ENCODE measurements at regions not wholly inside any gene's neighbourhood (a gene's known extent, or its start where the extent isn't known, plus 50 kb on each side); places are given as distances from the start of the nearest gene placed in this dataset.

GRCh38 chr18:68623342-68623741 is 91.6 kb downstream of the TMX3 start:
- Histone ChIP-seq H3K9me3 (replicated peaks; ENCODE audit: control insufficient read depth, low read depth, low read length) (no peaks in the 10 kb centered on the region), H3K36me3 (ENCODE audit: control insufficient read depth, insufficient read depth, low read length) (no peaks in the 10 kb centered on the region), H3K4me1 (ENCODE audit: control insufficient read depth, insufficient read depth, low read length) (no peaks in the 10 kb centered on the region), H3K27me3 (ENCODE audit: control insufficient read depth, insufficient read depth, low read length) (no peaks in the 10 kb centered on the region), H3K27ac (ENCODE audit: low read length) (no peak overlapping the region), H3K4me3 (ENCODE audit: low read length) (no peak overlapping the region)
- no CpG with 5 or more reads among the region's 3 CpGs for WGBS (ENCODE audit: insufficient coverage)
- peak; percentile 77 for DNase-seq

DNA sequence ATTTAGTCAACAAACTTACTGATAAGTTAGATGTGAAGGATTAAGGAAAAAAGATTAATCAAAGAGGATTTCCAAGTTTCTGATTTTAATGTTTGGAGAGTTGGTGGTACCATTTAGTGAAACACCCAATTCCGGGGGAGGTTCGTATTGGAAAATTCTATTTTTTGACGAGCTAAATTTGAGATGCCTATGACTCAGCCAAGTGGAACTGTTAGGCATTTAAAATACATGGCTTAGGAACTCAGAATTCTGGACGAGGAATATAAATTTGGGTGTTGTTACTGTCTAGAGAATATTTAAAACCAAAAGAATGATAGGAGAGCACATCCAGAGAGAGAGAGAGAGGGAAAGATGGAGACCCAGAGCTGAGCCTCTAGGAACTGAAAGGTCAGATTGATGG is 103.6 kb downstream of the TMX3 start:
- H3K36me3 ChIP-seq (ENCODE audit: control insufficient read depth, insufficient read depth, low read length), result no peaks in the 10 kb centered on the region
- H3K9me3 ChIP-seq (replicated peaks; ENCODE audit: control insufficient read depth, low read depth, low read length), result no peaks in the 10 kb centered on the region
- no peaks in the 10 kb centered on the region for H3K27me3 ChIP-seq (ENCODE audit: control insufficient read depth, insufficient read depth, low read length)
- H3K27ac ChIP-seq (ENCODE audit: low read length), result no peak overlapping the region
- H3K4me1 ChIP-seq (ENCODE audit: control insufficient read depth, insufficient read depth, low read length), result no peaks in the 10 kb centered on the region
- DNase-seq, result no peak
- no peak overlapping the region for H3K4me3 ChIP-seq (ENCODE audit: low read length)
- WGBS (ENCODE audit: insufficient coverage), result 73% methylated on average over 4 of the region's 4 CpGs

GRCh38 chr18:68608851-68609490 is 105.9 kb downstream of the TMX3 start:
- WGBS (ENCODE audit: insufficient coverage), result 88% methylated on average over 1 of the region's 6 CpGs
- H3K36me3 ChIP-seq (ENCODE audit: control insufficient read depth, insufficient read depth, low read length), result no peaks in the 10 kb centered on the region
- DNase-seq, result no peak
- H3K27me3 ChIP-seq (ENCODE audit: control insufficient read depth, insufficient read depth, low read length), result no peaks in the 10 kb centered on the region
- no peaks in the 10 kb centered on the region for H3K9me3 ChIP-seq (replicated peaks; ENCODE audit: control insufficient read depth, low read depth, low read length)
- H3K4me1 ChIP-seq (ENCODE audit: control insufficient read depth, insufficient read depth, low read length), result no peaks in the 10 kb centered on the region
- H3K27ac ChIP-seq (ENCODE audit: low read length), result no peak overlapping the region
- no peak overlapping the region for H3K4me3 ChIP-seq (ENCODE audit: low read length)

DNA sequence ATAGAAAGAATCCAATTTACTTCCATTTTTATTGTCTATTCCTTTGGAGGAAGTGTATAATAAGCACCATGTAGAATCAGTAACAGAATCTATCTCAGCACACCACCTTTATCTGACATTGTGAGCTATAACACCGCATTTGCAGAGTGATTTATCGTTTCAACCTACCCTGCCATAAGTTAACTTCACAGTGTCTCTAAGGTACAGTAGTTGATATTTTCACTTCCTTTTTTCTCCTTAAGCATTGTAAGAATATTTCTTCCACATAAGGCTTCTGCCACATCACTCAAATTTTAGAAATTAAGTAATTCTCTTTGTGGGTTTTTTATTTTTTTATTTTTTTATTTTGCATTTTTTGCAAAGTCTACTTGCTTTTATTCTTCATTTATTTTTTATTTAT is 107.1 kb downstream of the TMX3 start:
- no peak overlapping the region for H3K4me3 ChIP-seq (ENCODE audit: low read length)
- no peaks in the 10 kb centered on the region for H3K9me3 ChIP-seq (replicated peaks; ENCODE audit: control insufficient read depth, low read depth, low read length)
- DNase-seq, result no peak
- WGBS (ENCODE audit: insufficient coverage), result no CpG with 5 or more reads among the region's 2 CpGs
- no peaks in the 10 kb centered on the region for H3K27me3 ChIP-seq (ENCODE audit: control insufficient read depth, insufficient read depth, low read length)
- no peak overlapping the region for H3K27ac ChIP-seq (ENCODE audit: low read length)
- H3K4me1 ChIP-seq (ENCODE audit: control insufficient read depth, insufficient read depth, low read length), result no peaks in the 10 kb centered on the region
- no peaks in the 10 kb centered on the region for H3K36me3 ChIP-seq (ENCODE audit: control insufficient read depth, insufficient read depth, low read length)

DNA sequence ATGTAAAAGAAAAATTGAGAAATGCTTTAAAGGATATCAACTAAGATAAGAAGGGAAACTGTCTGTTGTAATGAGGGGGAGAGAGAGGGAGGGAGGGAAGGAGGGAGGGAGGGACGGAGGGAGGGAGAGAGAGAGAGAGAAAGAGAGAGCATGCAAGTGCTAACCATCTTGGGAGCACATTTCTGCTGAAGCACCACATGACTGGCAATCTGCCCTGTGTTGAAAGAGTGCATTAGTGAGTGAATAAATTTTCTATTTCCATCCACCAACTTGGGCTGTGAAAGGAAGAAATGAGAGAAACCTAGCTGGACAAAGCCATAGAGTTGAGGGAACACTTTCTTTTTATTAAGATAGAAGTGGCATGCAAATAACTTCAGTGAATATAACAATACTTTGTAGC is 110.7 kb downstream of the TMX3 start:
- no peaks in the 10 kb centered on the region for H3K36me3 ChIP-seq (ENCODE audit: control insufficient read depth, insufficient read depth, low read length)
- DNase-seq, result peak; percentile 27
- H3K9me3 ChIP-seq (replicated peaks; ENCODE audit: control insufficient read depth, low read depth, low read length), result no peaks in the 10 kb centered on the region
- no peak overlapping the region for H3K27ac ChIP-seq (ENCODE audit: low read length)
- H3K4me3 ChIP-seq (ENCODE audit: low read length), result no peak overlapping the region
- no peaks in the 10 kb centered on the region for H3K4me1 ChIP-seq (ENCODE audit: control insufficient read depth, insufficient read depth, low read length)
- 50% methylated on average over 1 of the region's 1 CpG for WGBS (ENCODE audit: insufficient coverage)
- no peaks in the 10 kb centered on the region for H3K27me3 ChIP-seq (ENCODE audit: control insufficient read depth, insufficient read depth, low read length)

GRCh38 chr18:68596016-68596415 is 118.9 kb downstream of the TMX3 start:
- DNase-seq, result no peak
- H3K9me3 ChIP-seq (replicated peaks; ENCODE audit: control insufficient read depth, low read depth, low read length), result no peaks in the 10 kb centered on the region
- no peaks in the 10 kb centered on the region for H3K4me1 ChIP-seq (ENCODE audit: control insufficient read depth, insufficient read depth, low read length)
- H3K27me3 ChIP-seq (ENCODE audit: control insufficient read depth, insufficient read depth, low read length), result no peaks in the 10 kb centered on the region
- no peaks in the 10 kb centered on the region for H3K36me3 ChIP-seq (ENCODE audit: control insufficient read depth, insufficient read depth, low read length)
- no peak overlapping the region for H3K27ac ChIP-seq (ENCODE audit: low read length)
- no CpG with 5 or more reads among the region's 2 CpGs for WGBS (ENCODE audit: insufficient coverage)
- H3K4me3 ChIP-seq (ENCODE audit: low read length), result no peak overlapping the region

GRCh38 chr18:68588169-68588568 is 126.7 kb downstream of the TMX3 start:
- no peaks in the 10 kb centered on the region for H3K27me3 ChIP-seq (ENCODE audit: control insufficient read depth, insufficient read depth, low read length)
- no CpG with 5 or more reads among the region's 5 CpGs for WGBS (ENCODE audit: insufficient coverage)

DNA sequence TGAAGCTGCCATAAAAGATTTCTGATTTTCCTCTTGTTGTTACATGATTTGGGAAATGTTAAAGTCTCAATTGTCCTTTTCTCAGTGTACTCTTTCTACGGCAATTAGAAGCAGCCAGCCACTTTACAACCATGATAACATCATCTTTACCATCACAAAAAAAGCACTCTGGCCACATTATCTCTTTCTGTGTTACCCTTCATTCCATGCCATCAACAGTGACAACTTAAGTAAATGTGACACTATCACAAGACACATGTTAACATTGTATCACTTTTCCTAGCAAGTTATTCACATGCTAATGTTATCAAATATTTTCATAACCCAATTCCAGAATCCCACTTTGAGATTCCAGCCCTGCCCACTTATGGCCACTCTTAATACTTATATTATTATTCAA is 131.2 kb downstream of the TMX3 start:
- no peaks in the 10 kb centered on the region for H3K4me1 ChIP-seq (ENCODE audit: control insufficient read depth, insufficient read depth, low read length)
- H3K27ac ChIP-seq (ENCODE audit: low read length), result no peak overlapping the region
- H3K9me3 ChIP-seq (replicated peaks; ENCODE audit: control insufficient read depth, low read depth, low read length), result no peaks in the 10 kb centered on the region
- DNase-seq, result no peak
- H3K27me3 ChIP-seq (ENCODE audit: control insufficient read depth, insufficient read depth, low read length), result no peaks in the 10 kb centered on the region
- no peaks in the 10 kb centered on the region for H3K36me3 ChIP-seq (ENCODE audit: control insufficient read depth, insufficient read depth, low read length)
- 50% methylated on average over 1 of the region's 1 CpG for WGBS (ENCODE audit: insufficient coverage)
- H3K4me3 ChIP-seq (ENCODE audit: low read length), result no peak overlapping the region

More at GRCh38 chr18:68588169-68588568, 126.7 kb downstream of the TMX3 start:
- Histone ChIP-seq H3K4me1 (ENCODE audit: control insufficient read depth, insufficient read depth, low read length) (no peaks in the 10 kb centered on the region), H3K9me3 (replicated peaks; ENCODE audit: control insufficient read depth, low read depth, low read length) (no peaks in the 10 kb centered on the region), H3K27ac (ENCODE audit: low read length) (no peak overlapping the region), H3K4me3 (ENCODE audit: low read length) (no peak overlapping the region), H3K36me3 (ENCODE audit: control insufficient read depth, insufficient read depth, low read length) (no peaks in the 10 kb centered on the region)
- no peak for DNase-seq

- DNase-seq, result no peak
- Histone ChIP-seq H3K36me3 (ENCODE audit: control insufficient read depth, insufficient read depth, low read length) (no peaks in the 10 kb centered on the region), H3K27me3 (ENCODE audit: control insufficient read depth, insufficient read depth, low read length) (no peaks in the 10 kb centered on the region), H3K4me1 (ENCODE audit: control insufficient read depth, insufficient read depth, low read length) (no peaks in the 10 kb centered on the region), H3K9me3 (replicated peaks; ENCODE audit: control insufficient read depth, low read depth, low read length) (no peaks in the 10 kb centered on the region), H3K27ac (ENCODE audit: low read length) (no peak overlapping the region), H3K4me3 (ENCODE audit: low read length) (no peak overlapping the region)
- WGBS (ENCODE audit: insufficient coverage), result no CpG with 5 or more reads among the region's 5 CpGs
Observed at GRCh38 chr18:68574311-68574710, 140.6 kb downstream of the TMX3 start.

DNA sequence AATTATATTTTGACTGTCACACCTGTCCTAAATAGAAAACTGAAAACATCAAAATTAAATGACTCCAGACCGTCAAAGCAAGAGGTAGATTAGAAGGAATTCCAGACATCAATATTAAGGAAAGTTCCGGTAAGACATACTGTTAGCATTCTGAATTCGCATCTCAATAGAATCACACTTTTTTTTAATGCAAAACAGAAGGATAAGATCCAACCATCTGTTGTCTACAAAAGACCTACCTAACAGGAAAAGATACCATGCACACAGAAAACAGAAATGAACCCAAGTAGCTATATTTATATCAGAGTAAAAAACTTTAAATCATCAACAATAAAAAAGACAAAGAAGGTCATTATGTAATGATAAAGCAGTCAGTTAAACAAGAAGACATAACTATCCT is 145.0 kb downstream of the TMX3 start:
- Histone ChIP-seq H3K27me3 (ENCODE audit: control insufficient read depth, insufficient read depth, low read length) (no peaks in the 10 kb centered on the region), H3K36me3 (ENCODE audit: control insufficient read depth, insufficient read depth, low read length) (no peaks in the 10 kb centered on the region), H3K4me3 (ENCODE audit: low read length) (no peak overlapping the region), H3K27ac (ENCODE audit: low read length) (no peak overlapping the region), H3K9me3 (replicated peaks; ENCODE audit: control insufficient read depth, low read depth, low read length) (no peaks in the 10 kb centered on the region), H3K4me1 (ENCODE audit: control insufficient read depth, insufficient read depth, low read length) (no peaks in the 10 kb centered on the region)
- no CpG with 5 or more reads among the region's 3 CpGs for WGBS (ENCODE audit: insufficient coverage)
- no peak for DNase-seq

Measured in muscle of leg (tissue), 3 donors.